Upper lobe of left lung (tissue), 6 donors: ENCODE measurements at regions not wholly inside any gene's neighbourhood (a gene's known extent, or its start where the extent isn't known, plus 50 kb on each side); places are given as distances from the start of the nearest gene placed in this dataset.

Source experiments
- ATAC-seq, 2 donors: fragments of 200-7000 bp; cut with Tn5 transposase; one replicate each; pipeline ENCODE4 v1.9.1; 2022; ENCODE audit warnings: mild to moderate bottlenecking in 2 of 2, moderate library complexity in 2 of 2; ENCODE audit not compliant: low FRiP score in 2 of 2
- DNase-seq, 2 donors: peaks; one replicate each; pipeline ENCODE4 v3.0.0-alpha.2; 2019 to 2020
- H3K27ac ChIP-seq, 4 donors: fragments of 200-600 bp; sonication (generic); one replicate each; pipeline ENCODE4 v1.5.1; 2016 to 2019
- H3K27me3 ChIP-seq, 4 donors: fragments of 200-600 bp; sonication (generic); one replicate each; pipeline ENCODE4 v1.5.1; 2017 to 2019
- H3K36me3 ChIP-seq, 4 donors: fragments of 200-600 bp; sonication (generic); one replicate each; pipeline ENCODE4 v1.5.1; 2016 to 2019
- H3K4me1 ChIP-seq, 4 donors: fragments of 200-600 bp; sonication (generic); one replicate each; pipeline ENCODE4 v1.5.1; 2018 to 2019
- H3K4me3 ChIP-seq, 4 donors: fragments of 200-600 bp; sonication (generic); one replicate each; pipeline ENCODE4 v1.5.1; 2017 to 2019; ENCODE audit warnings: mild to moderate bottlenecking in 2 of 4, moderate library complexity in 1 of 4
- H3K9me3 ChIP-seq, 4 donors: fragments of 200-600 bp; sonication (generic); one replicate each; pipeline ENCODE4 v1.5.1; 2018 to 2019
- CTCF ChIP-seq, 6 experiments: fragments of 450-650 bp in 4 of 6; fragments of 200-600 bp in 2 of 6; sonication (generic) in 2 of 6; IDR thresholded peaks; one replicate each; pipeline ENCODE4 v1.5.1; 2016 to 2019; ENCODE audit warnings: antibody characterized with exemption in 6 of 6
- EP300 ChIP-seq, 4 donors: sonication (generic); formaldehyde crosslinking; IDR thresholded peaks; one replicate each; pipeline ENCODE4 v1.5.1; 2017; ENCODE audit warnings: antibody characterized with exemption in 4 of 4, control low read depth in 2 of 4
- POLR2A ChIP-seq, 4 donors: fragments of 450-650 bp; IDR thresholded peaks; one replicate each; pipeline ENCODE4 v1.5.1; 2016 to 2017; ENCODE audit warnings: antibody characterized with exemption in 4 of 4, mild to moderate bottlenecking in 2 of 4
- POLR2AphosphoS5 ChIP-seq, 2 donors: sonication (generic); formaldehyde crosslinking; IDR thresholded peaks; one replicate each; pipeline ENCODE4 v1.5.1; 2017; ENCODE audit warnings: antibody characterized with exemption in 2 of 2
- WGBS, 2 donors: methylation state at CpG; one replicate each; pipeline ENCODE4 v1.1.5; 2017 to 2018; 5-methylcytosine and 5-hydroxymethylcytosine counted together
- donor health status: DM: no; HTN: no; CAD: no; lungs with moderate emphysema.
- donor health status: DM: no; HTN: yes; CAD: no; lungs with severe emphysema.

DNA sequence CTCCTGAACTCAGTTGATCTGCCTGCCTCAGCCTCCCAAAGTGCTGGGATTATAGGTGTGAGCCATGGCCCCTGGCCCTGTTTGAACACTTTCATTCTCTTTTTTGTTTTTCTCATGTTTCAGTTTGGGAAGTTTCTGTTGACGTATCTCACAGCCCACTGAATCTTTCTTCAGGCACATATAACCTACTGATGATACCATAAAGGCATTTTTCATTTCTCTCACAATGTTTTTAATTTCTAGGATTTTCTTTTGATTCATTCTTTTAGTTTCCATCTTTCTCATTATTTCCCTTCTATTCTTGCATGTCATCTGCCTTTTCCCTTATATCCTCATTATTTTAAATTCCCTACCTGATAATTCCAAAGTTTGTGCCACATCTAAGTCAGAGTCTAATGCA, 58.5 kb upstream of the EZR start:
- H3K36me3 ChIP-seq, result no peaks in the 10 kb centered on the region
- no peaks in the 10 kb centered on the region for H3K4me1 ChIP-seq
- no peak overlapping the region for H3K4me3 ChIP-seq
- no peak overlapping the region for H3K27ac ChIP-seq
- peaks cover 0 to 3% (median 0%) of the 10 kb centered on the region in 4 donors for H3K9me3 ChIP-seq
- no peak for TF ChIP-seq CTCF (IDR thresholded peaks at IDR 0.05)
- no peaks in the 10 kb centered on the region for H3K27me3 ChIP-seq
- DNase-seq (no peak), ATAC-seq (no peak)
- 89 to 98% methylated on average over 1 of the region's 1 CpG for WGBS, 2 donors

GRCh38 chr6:158876886-158877285, 57.7 kb upstream of the EZR start:
- no peak overlapping the region for H3K4me3 ChIP-seq

DNA sequence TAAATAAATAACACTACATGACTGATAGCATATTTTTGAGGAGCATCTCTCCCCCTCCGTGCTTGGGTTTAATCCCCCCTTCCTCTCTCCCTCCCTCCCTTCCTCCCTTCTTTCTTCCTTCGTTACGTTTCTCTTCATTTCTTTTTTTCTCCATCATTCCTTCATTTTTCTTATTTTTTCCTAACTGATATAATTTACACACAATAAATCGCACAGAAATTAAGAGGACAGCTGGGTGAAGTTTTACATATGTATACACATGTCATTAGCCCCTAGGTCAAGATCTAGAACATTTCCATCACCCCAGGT, 51.4 kb upstream of the EZR start:
- Histone ChIP-seq H3K36me3 (no peaks in the 10 kb centered on the region), H3K4me1 (peaks cover 5 to 20% (median 11%) of the 10 kb centered on the region in 4 donors), H3K4me3 (peak overlapping the region in 1 of 4 donors; percentile 45), H3K9me3 (no peaks in the 10 kb centered on the region), H3K27ac (peak overlapping the region; percentile 82 to 97 (median 92)), H3K27me3 (no peaks in the 10 kb centered on the region)
- DNase-seq, result no peak
- ATAC-seq, result no peak
- TF ChIP-seq POLR2A (IDR thresholded peaks at IDR 0.05) (no peak), EP300 (IDR thresholded peaks at IDR 0.05) (no peak), POLR2AphosphoS5 (IDR thresholded peaks at IDR 0.05) (no peak), CTCF (IDR thresholded peaks at IDR 0.05) (no peak)
- 89 to 97% methylated on average over 4 of the region's 4 CpGs for WGBS, 2 donors

More at GRCh38 chr6:158876886-158877285, 57.7 kb upstream of the EZR start:
- Histone ChIP-seq H3K27me3 (no peaks in the 10 kb centered on the region), H3K9me3 (peaks cover 0 to 3% (median 0%) of the 10 kb centered on the region in 4 donors), H3K36me3 (no peaks in the 10 kb centered on the region), H3K27ac (no peak overlapping the region), H3K4me1 (no peaks in the 10 kb centered on the region)
- ATAC-seq (no peak), DNase-seq (no peak)
- no peak for TF ChIP-seq CTCF (IDR thresholded peaks at IDR 0.05)
- no peak for TF ChIP-seq POLR2A (IDR thresholded peaks at IDR 0.05)
- no peak for TF ChIP-seq POLR2AphosphoS5 (IDR thresholded peaks at IDR 0.05)
- no peak for TF ChIP-seq EP300 (IDR thresholded peaks at IDR 0.05)
- 83 to 91% methylated on average over 1 of the region's 1 CpG for WGBS, 2 donors

GRCh38 chr6:158869826-158870648, 50.9 kb upstream of the EZR start:
- Histone ChIP-seq H3K36me3 (no peaks in the 10 kb centered on the region), H3K4me1 (peaks cover 5 to 20% (median 11%) of the 10 kb centered on the region in 4 donors), H3K9me3 (no peaks in the 10 kb centered on the region), H3K4me3 (peak overlapping the region in 3 of 4 donors; percentile 39 to 49 (median 45)), H3K27me3 (no peaks in the 10 kb centered on the region), H3K27ac (peak overlapping the region; percentile 82 to 97 (median 92))
- TF ChIP-seq POLR2A (IDR thresholded peaks at IDR 0.05) (peak in 3 of 4 donors; percentile 37 to 79 (median 77)), EP300 (IDR thresholded peaks at IDR 0.05) (peak in 2 of 4 donors; percentile 51 to 66), CTCF (IDR thresholded peaks at IDR 0.05) (peak in 4 of 6 experiments; percentile 32 to 77 (median 62)), POLR2AphosphoS5 (IDR thresholded peaks at IDR 0.05) (peak; percentile 88 to 90)
- WGBS, 2 donors, result 22 to 48% methylated on average over 13 to 36 of the region's 50 CpGs
- DNase-seq, result peak in 1 of 2 donors; percentile 94
- ATAC-seq, result peak; percentile 93 to 95
